ENCODE measurements at regions not wholly inside any gene's neighbourhood (a gene's known extent, or its start where the extent isn't known, plus 50 kb on each side); places are given as distances from the start of the nearest gene placed in this dataset.
"Not testable (repeated sequence)": the region's sequence is repeated elsewhere in the genome, so short reads cannot be mapped to it uniquely, and the experiment has no call there.

DNA sequence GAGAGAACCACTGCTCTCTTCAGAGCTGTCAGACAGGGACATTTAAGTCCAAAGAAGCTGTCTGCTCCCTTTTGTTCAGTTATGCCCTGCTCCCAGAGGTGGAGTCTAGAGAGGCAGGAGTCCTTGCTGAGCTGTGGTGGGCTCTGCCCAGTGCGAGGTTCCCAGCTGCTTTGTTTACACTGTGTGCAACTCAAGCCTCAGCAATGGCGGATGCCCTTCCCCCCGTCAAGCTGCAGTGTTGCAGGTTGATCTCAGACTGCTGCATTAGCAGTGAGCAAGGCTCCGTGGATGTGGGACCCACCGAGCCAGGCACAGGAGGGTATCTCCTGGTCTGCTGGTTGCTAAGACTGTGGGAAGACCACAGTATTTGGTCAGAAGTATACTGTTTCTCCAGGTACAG, 438.9 kb downstream of the ARL4A start:
- Histone ChIP-seq H3K36me3 (no peaks in the 10 kb centered on the region), H3K27me3 (no peaks in the 10 kb centered on the region), H4K20me1 (no peaks in the 10 kb centered on the region), H3K4me2 (no peak overlapping the region), H3K4me3 (no peak overlapping the region), H3K9ac (no peak overlapping the region), H3K27ac (no peak overlapping the region), H3K4me1 (no peaks in the 10 kb centered on the region), H3K9me3 (no peaks in the 10 kb centered on the region)
- TF ChIP-seq Cebpa-rat (IDR thresholded peaks at IDR 0.05) = no peak

DNA sequence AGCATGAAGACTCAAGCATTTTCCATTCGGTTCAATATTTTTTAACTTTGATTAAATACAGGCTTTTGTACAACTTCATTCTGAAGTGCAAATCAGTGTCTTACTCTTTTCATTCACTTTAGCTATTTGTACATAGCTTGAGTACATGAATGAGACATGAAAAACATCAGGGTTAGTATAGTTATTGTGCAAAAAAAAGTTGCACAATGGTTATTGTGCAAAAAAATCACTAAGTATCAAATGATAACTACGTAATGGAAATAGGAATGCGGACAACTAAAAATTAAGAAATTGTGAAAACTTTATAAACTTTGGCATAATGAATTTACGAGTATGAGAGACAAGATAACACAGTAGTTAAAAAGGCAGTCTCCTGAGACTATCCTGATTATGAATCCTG, 442.9 kb downstream of the ARL4A start:
- no peak overlapping the region for H3K9ac ChIP-seq
- TF ChIP-seq Cebpa-rat (IDR thresholded peaks at IDR 0.05) = no peak
- H3K27ac ChIP-seq = no peak overlapping the region
- no peaks in the 10 kb centered on the region for H3K27me3 ChIP-seq
- no peak overlapping the region for H3K4me2 ChIP-seq
- no peaks in the 10 kb centered on the region for H3K4me1 ChIP-seq
- no peaks in the 10 kb centered on the region for H3K36me3 ChIP-seq
- no peaks in the 10 kb centered on the region for H4K20me1 ChIP-seq
- no peaks in the 10 kb centered on the region for H3K9me3 ChIP-seq
- no peak overlapping the region for H3K4me3 ChIP-seq

DNA sequence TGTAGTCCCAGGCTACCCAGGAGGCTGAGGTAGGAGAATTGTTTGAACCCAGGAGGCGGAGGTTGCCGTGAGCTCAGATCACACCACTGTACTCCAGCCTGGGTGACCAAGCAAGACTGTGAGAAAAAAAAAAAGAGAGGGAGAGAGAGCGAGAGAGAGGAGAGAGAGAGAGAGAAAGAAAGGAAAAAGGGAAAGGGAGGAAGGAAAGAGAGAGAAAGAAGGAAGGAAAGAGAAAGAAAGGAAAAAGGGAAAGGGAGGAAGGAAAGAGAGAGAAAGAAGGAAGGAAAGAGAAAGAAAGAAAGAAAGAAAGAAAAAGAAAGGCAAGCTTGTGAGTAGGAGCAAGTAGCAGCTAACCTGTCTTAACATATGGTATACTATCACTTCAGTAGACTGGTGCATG, 443.5 kb downstream of the ARL4A start:
- not testable (repeated sequence) for H3K4me1 ChIP-seq, H3K27me3 ChIP-seq, H3K36me3 ChIP-seq, H3K4me2 ChIP-seq, H3K4me3 ChIP-seq, H3K9me3 ChIP-seq, H3K27ac ChIP-seq, H3K9ac ChIP-seq, H4K20me1 ChIP-seq

DNA sequence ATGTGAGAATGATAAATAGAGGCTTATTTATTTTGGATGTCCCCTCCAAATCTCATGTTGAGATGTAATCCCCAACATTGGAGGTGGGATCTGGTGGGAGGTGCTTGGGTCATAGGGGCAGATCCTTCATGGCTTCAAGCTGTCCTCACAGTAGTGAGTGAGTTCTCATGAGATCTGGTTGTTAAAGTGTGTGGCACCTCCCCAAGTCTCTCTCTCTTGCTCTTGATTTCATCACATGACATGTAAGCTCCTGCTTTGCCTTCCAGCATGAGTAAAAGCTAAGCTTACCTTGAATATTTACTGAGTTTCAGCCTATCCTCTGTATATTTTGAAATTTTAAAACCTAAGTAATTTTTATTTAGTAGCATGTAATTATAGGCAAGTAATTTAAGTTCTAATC, 444.9 kb downstream of the ARL4A start:
- Histone ChIP-seq H4K20me1 (no peaks in the 10 kb centered on the region), H3K36me3 (no peaks in the 10 kb centered on the region), H3K9me3 (peaks cover 8% of the 10 kb centered on the region; the same call in 1 of the 2 replicates), H3K4me3 (no peak overlapping the region), H3K4me1 (no peaks in the 10 kb centered on the region), H3K4me2 (no peak overlapping the region), H3K27me3 (no peaks in the 10 kb centered on the region), H3K27ac (no peak overlapping the region), H3K9ac (no peak overlapping the region)
- TF ChIP-seq Cebpa-rat (IDR thresholded peaks at IDR 0.05) = no peak

DNA sequence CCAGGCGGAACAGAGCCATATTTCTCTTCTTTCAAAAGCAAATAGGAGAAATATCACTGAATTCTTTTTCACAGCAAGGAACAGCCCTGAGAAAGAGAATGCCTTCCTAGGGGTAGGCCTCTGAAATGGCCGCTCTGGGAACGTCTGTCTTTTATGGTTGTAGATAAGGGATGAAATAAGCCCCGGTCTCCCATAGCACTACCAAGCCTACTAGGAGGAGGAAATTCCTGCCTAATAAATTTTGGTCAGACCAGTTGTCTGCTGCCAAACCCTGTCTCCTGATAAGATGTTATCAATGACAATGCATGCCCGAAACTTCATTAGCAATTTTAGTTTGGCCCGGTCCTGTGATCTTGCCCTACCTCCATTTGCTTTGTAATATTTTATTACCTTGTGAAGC, 448.9 kb downstream of the ARL4A start:
- H3K4me3 ChIP-seq, H3K4me2 ChIP-seq, H3K4me1 ChIP-seq, H3K36me3 ChIP-seq, H3K27me3 ChIP-seq, H4K20me1 ChIP-seq, H3K27ac ChIP-seq, H3K9me3 ChIP-seq, H3K9ac ChIP-seq: not testable (repeated sequence)

DNA sequence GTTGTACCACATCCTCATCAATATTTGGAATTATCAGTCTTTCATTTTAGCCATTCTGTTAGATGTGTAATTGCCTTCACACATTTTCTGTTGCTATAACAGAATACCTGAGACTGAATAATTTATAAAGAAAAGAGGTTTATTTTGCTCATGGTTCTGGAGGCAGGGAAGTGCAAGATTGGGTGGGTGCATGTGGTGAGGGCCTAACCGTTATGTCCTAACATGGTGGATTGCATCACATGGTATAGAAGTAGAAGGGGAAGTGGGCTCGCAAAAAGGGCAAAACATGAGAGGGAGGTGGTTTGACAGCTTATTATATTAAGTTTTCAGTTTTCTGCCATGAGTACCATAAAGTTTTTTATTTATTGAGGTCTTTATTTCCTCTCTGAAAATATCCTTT, 452.0 kb downstream of the ARL4A start:
- Histone ChIP-seq H3K9me3 (peaks cover 8% of the 10 kb centered on the region; the same call in 1 of the 2 replicates), H3K27ac (no peak overlapping the region), H3K4me3 (no peak overlapping the region), H3K36me3 (no peaks in the 10 kb centered on the region), H4K20me1 (no peaks in the 10 kb centered on the region), H3K9ac (no peak overlapping the region), H3K4me2 (no peak overlapping the region), H3K27me3 (no peaks in the 10 kb centered on the region), H3K4me1 (no peaks in the 10 kb centered on the region)
- TF ChIP-seq Cebpa-rat (IDR thresholded peaks at IDR 0.05) = no peak

DNA sequence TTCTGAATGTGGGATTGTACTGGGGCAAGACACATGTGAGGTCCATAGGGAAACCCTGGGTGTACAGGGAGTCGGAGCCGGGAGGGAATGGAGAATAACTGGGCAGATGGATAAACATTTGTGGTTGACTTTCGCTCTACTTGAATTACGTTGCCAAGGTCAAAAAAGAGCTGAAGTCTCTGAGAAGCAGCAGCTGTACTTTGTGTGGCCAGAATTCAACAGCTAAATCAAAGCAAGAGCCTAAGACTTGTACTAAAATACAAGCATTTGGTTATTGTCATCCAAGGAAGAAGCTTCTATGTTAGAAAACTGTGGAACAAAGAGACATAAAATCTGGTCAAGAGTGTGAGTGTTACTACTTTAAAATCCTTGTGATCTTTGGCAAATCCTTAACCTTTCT, 457.2 kb downstream of the ARL4A start:
- Histone ChIP-seq H3K27me3 (no peaks in the 10 kb centered on the region), H3K4me2 (no peak overlapping the region), H4K20me1 (no peaks in the 10 kb centered on the region), H3K4me1 (no peaks in the 10 kb centered on the region), H3K9ac (no peak overlapping the region), H3K36me3 (no peaks in the 10 kb centered on the region), H3K27ac (no peak overlapping the region), H3K4me3 (no peak overlapping the region), H3K9me3 (no peaks in the 10 kb centered on the region)
- no peak for TF ChIP-seq Cebpa-rat (IDR thresholded peaks at IDR 0.05)

DNA sequence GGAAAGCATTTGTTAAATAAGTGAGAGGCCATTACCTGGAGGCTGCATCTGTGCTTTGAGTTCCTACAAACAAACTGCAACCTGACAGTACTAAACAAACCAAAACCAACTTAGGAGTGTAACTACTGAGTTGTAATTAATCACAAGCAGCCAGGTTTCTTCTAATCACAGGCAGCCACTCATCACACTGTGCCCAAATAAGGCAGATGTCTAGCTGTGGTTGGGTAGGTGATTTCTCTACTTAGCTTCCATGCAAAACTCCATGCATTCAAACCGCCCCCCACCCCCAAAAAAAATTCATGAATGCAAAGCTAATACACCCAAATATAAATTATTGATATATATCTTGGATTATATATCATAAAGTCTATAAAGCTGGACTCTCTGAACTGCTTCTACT, 461.1 kb downstream of the ARL4A start:
- no peaks in the 10 kb centered on the region for H3K27me3 ChIP-seq
- no peaks in the 10 kb centered on the region for H4K20me1 ChIP-seq
- H3K9ac ChIP-seq = no peak overlapping the region
- no peaks in the 10 kb centered on the region for H3K4me1 ChIP-seq
- no peak for TF ChIP-seq Cebpa-rat (IDR thresholded peaks at IDR 0.05)
- H3K36me3 ChIP-seq = no peaks in the 10 kb centered on the region
- H3K27ac ChIP-seq = no peak overlapping the region
- no peaks in the 10 kb centered on the region for H3K9me3 ChIP-seq
- H3K4me2 ChIP-seq = no peak overlapping the region
- no peak overlapping the region for H3K4me3 ChIP-seq

DNA sequence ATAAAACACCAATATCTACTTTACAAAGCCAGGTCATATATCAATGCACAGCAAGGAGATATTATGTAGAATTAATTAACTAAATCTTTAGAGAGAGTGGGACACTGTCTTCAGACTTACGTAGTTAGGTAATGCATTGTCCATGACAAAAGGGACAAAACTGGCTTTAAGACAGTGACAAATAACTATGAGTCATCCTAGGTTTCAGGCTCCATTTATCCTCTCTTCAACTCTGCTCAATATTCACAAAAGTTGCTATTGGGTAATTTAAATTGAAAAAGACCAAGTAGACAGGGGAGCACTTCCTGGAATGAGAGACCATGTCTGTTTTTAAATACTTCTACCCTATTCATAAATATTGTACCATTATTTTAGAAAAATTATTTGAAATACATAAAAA, 464.5 kb downstream of the ARL4A start:
- Histone ChIP-seq H3K9me3 (no peaks in the 10 kb centered on the region), H3K4me2 (no peak overlapping the region), H3K9ac (no peak overlapping the region), H3K4me1 (no peaks in the 10 kb centered on the region), H4K20me1 (no peaks in the 10 kb centered on the region), H3K36me3 (no peaks in the 10 kb centered on the region), H3K27ac (no peak overlapping the region), H3K27me3 (no peaks in the 10 kb centered on the region), H3K4me3 (no peak overlapping the region)
- no peak for TF ChIP-seq Cebpa-rat (IDR thresholded peaks at IDR 0.05)

DNA sequence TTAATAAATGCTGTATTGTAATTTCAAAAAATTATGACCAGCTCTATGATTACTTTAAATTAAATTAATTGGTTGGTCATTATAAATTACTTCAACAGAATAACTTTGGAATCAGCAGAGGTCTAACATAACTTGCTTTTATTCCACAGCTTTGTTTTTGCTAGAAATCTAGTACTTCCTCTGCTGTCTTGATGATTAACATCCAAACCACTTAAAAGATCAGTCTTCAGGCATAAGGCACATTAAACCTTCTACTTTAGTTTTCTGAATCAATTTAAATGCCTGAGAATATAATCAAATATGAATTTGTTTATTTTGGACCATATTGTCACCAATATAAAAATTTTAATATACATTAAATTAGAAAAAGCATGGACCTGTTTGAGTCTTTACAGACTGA, 465.3 kb downstream of the ARL4A start:
- Histone ChIP-seq H3K36me3 (no peaks in the 10 kb centered on the region), H3K4me3 (no peak overlapping the region), H3K27ac (no peak overlapping the region), H3K9me3 (no peaks in the 10 kb centered on the region), H4K20me1 (no peaks in the 10 kb centered on the region), H3K27me3 (no peaks in the 10 kb centered on the region), H3K4me2 (no peak overlapping the region), H3K9ac (no peak overlapping the region), H3K4me1 (no peaks in the 10 kb centered on the region)
- no peak for TF ChIP-seq Cebpa-rat (IDR thresholded peaks at IDR 0.05)

DNA sequence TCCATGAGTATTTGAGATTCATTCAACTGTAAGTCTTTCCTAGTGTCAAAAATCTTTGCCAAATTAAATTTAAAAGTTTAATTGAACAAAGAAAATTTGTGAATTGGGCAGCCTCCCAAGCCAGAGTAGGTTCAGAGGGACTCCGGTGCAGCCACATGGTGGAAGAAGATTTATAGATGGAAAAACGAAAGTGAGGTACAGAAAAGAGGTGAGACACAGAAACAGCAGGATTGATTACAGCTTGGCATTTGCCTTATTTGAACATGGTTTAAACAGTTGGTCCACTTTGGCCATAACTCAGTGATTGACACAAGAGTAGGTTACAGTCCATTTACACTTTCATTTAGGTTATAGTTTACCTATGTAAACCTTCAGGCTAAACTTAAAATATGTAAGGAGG, 465.8 kb downstream of the ARL4A start:
- Histone ChIP-seq H3K4me3 (no peak overlapping the region), H3K36me3 (no peaks in the 10 kb centered on the region), H3K4me1 (no peaks in the 10 kb centered on the region), H3K4me2 (no peak overlapping the region), H3K9ac (no peak overlapping the region), H3K27me3 (no peaks in the 10 kb centered on the region), H3K27ac (no peak overlapping the region), H3K9me3 (no peaks in the 10 kb centered on the region), H4K20me1 (no peaks in the 10 kb centered on the region)
- TF ChIP-seq Cebpa-rat (IDR thresholded peaks at IDR 0.05) = no peak

Data from BLaER1 (cell line).